ENCODE measurements at regions not wholly inside any gene's neighbourhood (a gene's known extent, or its start where the extent isn't known, plus 50 kb on each side); places are given as distances from the start of the nearest gene placed in this dataset.

GRCh38 chr2:5589183-5589582 is 103.0 kb upstream of the SOX11 start:
- TF ChIP-seq POLR2A (IDR thresholded peaks at IDR 0.05; ENCODE audit: low read length) (no peak), GATA1 (IDR thresholded peaks at IDR 0.05; ENCODE audit: low read depth, low read length) (no peak)
